Uterus (tissue), 3 donors: ENCODE measurements at regions not wholly inside any gene's neighbourhood (a gene's known extent, or its start where the extent isn't known, plus 50 kb on each side); places are given as distances from the start of the nearest gene placed in this dataset.

Source experiments
- DNase-seq, 2 donors: peaks; one replicate each; pipeline ENCODE4 v3.0.0-alpha.2; 2019 to 2020
- H3K27ac ChIP-seq, 2 donors: fragments of 200-600 bp; sonication (generic); 1 replicate in 1 of 2; 2 replicates in 1 of 2; pipeline ENCODE4 v1.5.1; 2016 to 2018
- H3K27me3 ChIP-seq, 2 donors: fragments of 200-600 bp; sonication (generic); one replicate each; pipeline ENCODE4 v1.5.1; 2018 to 2019; ENCODE audit warnings: control low read depth in 1 of 2
- H3K36me3 ChIP-seq, 2 donors: fragments of 200-600 bp; sonication (generic); one replicate each; pipeline ENCODE4 v1.5.1; 2019; ENCODE audit warnings: control low read depth in 1 of 2
- H3K4me1 ChIP-seq, 2 donors: fragments of 200-600 bp; sonication (generic); one replicate each; pipeline ENCODE4 v1.5.1; 2018 to 2019; ENCODE audit warnings: control low read depth in 1 of 2
- H3K4me3 ChIP-seq, 2 donors: fragments of 200-600 bp; sonication (generic); 1 replicate in 1 of 2; 2 replicates in 1 of 2; pipeline ENCODE4 v1.5.1; 2018 to 2019; ENCODE audit warnings: mild to moderate bottlenecking in 1 of 2
- H3K9me3 ChIP-seq, 2 donors: fragments of 200-600 bp; sonication (generic); one replicate each; pipeline ENCODE4 v1.5.1; 2019; ENCODE audit warnings: control low read depth in 1 of 2
- POLR2A ChIP-seq, 2 donors: fragments of 450-650 bp; IDR thresholded peaks; one replicate each; pipeline ENCODE4 v1.6.1; 2016; ENCODE audit warnings: antibody characterized with exemption in 2 of 2, mild to moderate bottlenecking in 1 of 2, moderate library complexity in 1 of 2
- intact Hi-C: fragments of 100-400 bp; cut with DNase I; formaldehyde crosslinking; loops from one replicate; pipeline ENCODE4 v1.15.1; 2023; ENCODE audit warnings: low total_unique reads
- TF ChIP-seq, protein P1 (sequence below), 4 experiments: fragments of 200-600 bp in 2 of 4; fragments of 450-650 bp in 2 of 4; sonication (generic) in 2 of 4; IDR thresholded peaks; one replicate each; pipeline ENCODE4 v1.5.1; 2016 to 2019; ENCODE audit warnings: antibody characterized with exemption in 4 of 4, mild to moderate bottlenecking in 2 of 4, moderate library complexity in 1 of 4
- donor health status: DM: yes; HTN: yes; CAD: no.

DNA sequence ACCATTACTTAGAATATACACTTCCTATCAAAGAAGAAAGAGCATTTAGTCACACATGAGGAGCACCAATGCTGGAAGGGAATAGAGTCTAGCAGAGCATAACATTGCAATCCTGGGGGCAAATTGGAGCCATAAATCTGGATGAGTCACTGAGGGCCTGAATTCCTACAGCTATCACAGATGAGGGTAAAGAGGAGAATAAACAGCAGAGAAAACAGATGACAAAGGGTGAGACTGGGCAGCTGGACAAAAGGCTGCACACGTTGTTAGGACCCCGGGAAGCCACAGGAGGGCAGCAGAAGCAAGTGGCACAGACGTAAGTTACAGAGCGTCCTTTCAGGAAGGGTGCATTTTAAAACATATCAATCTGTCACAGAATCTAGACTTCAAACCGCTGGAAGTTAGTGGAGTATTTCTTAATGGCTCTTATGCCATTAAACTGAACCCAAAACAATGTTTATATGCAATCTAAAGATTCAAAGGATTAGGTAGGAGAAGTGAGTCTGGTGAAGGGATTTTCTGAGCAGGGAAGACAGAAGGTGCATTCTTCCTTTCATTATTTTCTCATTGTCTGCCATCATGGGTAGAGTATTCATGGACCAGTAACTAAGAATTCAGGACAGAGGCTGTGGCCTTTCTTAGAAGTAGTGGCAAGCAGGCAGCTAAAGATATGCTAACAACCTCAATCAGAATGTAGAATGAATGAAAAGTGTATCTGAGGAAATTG lies 159.8 kb upstream of the DAAM1 start:
- H3K36me3 ChIP-seq = no peaks in the 10 kb centered on the region
- H3K4me3 ChIP-seq = no peak overlapping the region
- TF ChIP-seq POLR2A (IDR thresholded peaks at IDR 0.05) = no peak
- TF ChIP-seq, protein P1, sequence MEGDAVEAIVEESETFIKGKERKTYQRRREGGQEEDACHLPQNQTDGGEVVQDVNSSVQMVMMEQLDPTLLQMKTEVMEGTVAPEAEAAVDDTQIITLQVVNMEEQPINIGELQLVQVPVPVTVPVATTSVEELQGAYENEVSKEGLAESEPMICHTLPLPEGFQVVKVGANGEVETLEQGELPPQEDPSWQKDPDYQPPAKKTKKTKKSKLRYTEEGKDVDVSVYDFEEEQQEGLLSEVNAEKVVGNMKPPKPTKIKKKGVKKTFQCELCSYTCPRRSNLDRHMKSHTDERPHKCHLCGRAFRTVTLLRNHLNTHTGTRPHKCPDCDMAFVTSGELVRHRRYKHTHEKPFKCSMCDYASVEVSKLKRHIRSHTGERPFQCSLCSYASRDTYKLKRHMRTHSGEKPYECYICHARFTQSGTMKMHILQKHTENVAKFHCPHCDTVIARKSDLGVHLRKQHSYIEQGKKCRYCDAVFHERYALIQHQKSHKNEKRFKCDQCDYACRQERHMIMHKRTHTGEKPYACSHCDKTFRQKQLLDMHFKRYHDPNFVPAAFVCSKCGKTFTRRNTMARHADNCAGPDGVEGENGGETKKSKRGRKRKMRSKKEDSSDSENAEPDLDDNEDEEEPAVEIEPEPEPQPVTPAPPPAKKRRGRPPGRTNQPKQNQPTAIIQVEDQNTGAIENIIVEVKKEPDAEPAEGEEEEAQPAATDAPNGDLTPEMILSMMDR (IDR thresholded peaks at IDR 0.05) = peak; percentile 42 to 55 (median 49)
- no peaks in the 10 kb centered on the region for H3K4me1 ChIP-seq
- no peak overlapping the region for H3K27ac ChIP-seq
- intact Hi-C loops = no loop called here
- no peaks in the 10 kb centered on the region for H3K9me3 ChIP-seq
- DNase-seq = peak; percentile 21 to 58
- H3K27me3 ChIP-seq = no peaks in the 10 kb centered on the region

DNA sequence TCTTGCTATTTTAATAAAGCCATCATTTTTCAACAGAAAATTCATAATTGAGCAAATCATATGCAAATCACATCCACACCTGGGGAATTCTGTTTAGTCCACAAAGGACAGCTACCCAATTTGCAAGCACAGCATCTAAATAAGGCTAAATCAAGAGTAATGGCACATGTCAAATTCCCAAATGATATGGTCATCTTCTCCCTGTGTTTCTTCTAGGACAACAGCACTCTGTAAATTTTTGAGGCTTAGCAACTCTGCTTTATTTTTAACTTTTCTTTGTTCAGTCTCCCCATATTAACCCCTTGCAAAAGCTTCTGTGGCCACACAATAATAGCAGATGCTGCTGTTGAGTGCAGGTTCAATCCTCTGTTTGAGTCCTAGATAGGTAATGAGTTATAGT lies 155.6 kb upstream of the DAAM1 start:
- no peaks in the 10 kb centered on the region for H3K4me1 ChIP-seq
- no peaks in the 10 kb centered on the region for H3K27me3 ChIP-seq
- no peak for DNase-seq
- no peak overlapping the region for H3K4me3 ChIP-seq
- no peak for TF ChIP-seq POLR2A (IDR thresholded peaks at IDR 0.05)
- TF ChIP-seq, protein P1 (IDR thresholded peaks at IDR 0.05) = no peak
- no peaks in the 10 kb centered on the region for H3K36me3 ChIP-seq
- no peak overlapping the region for H3K27ac ChIP-seq
- intact Hi-C loops = no loop called here
- H3K9me3 ChIP-seq = no peaks in the 10 kb centered on the region

DNA sequence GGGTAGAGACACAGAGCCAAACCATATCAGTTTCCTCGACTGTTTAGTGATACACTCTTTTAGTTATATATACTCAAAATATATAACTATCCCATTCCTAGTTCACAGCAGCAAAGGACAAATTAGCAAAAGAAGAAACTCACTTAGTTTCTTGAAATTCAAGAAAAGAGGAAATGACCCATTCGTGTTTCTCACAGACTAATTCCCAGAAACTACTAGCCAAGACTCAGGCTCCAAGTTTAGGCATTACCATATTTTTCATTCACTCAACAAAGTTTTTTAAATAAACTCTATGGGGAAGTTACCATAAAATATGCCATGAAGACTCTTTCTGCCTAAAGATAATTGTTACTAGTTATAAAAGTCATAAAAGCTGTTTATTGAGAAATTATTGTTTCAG lies 152.3 kb upstream of the DAAM1 start:
- no peaks in the 10 kb centered on the region for H3K4me1 ChIP-seq
- intact Hi-C loops = no loop called here
- no peaks in the 10 kb centered on the region for H3K27me3 ChIP-seq
- H3K36me3 ChIP-seq = no peaks in the 10 kb centered on the region
- H3K9me3 ChIP-seq = no peaks in the 10 kb centered on the region
- TF ChIP-seq, protein P1 (IDR thresholded peaks at IDR 0.05) = no peak
- no peak for TF ChIP-seq POLR2A (IDR thresholded peaks at IDR 0.05)
- no peak overlapping the region for H3K27ac ChIP-seq
- no peak overlapping the region for H3K4me3 ChIP-seq
- no peak for DNase-seq

DNA sequence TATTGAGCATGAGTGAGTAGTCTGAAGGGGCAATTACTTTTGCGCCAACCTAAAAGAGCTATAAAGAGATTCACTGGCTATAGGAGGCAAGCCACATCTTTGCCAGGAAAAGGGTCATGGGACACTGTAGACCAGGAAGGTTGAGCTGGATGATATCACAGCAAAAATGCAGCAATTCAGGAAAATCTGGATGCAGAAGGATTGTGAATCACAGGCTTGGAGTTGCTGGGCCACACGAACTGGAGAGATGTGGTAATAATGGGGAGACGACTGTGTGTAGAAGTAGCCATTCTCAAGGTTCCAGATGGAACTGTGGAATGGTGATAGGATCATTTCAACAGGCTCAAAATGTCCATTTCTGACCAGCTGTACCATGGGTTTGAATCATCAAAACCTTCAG lies 151.4 kb upstream of the DAAM1 start:
- intact Hi-C loops = no loop called here
- no peaks in the 10 kb centered on the region for H3K27me3 ChIP-seq
- no peak overlapping the region for H3K4me3 ChIP-seq
- H3K27ac ChIP-seq = no peak overlapping the region
- H3K36me3 ChIP-seq = no peaks in the 10 kb centered on the region
- no peak for TF ChIP-seq POLR2A (IDR thresholded peaks at IDR 0.05)
- TF ChIP-seq, protein P1 (IDR thresholded peaks at IDR 0.05) = no peak
- H3K9me3 ChIP-seq = no peaks in the 10 kb centered on the region
- H3K4me1 ChIP-seq = no peaks in the 10 kb centered on the region
- no peak for DNase-seq

DNA sequence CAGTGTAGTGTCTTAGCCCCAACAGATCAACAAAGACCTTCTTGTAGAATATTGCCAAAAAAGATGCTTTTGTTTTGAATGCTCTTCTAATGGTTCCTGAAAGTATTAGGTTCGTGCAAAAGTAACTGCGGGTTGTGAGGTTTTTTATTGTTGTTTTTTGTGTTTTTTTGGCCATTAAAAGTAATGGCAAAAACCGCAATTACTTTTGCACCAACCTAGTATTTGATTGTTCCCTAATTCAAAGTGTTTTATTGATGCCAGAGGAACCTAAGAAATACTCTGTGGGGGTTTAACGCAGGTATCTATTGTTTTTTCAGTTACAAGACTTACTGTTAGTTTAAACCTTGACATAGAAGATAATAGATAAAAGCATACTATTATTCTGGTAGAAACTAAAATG lies 150.8 kb upstream of the DAAM1 start:
- no peaks in the 10 kb centered on the region for H3K36me3 ChIP-seq
- TF ChIP-seq, protein P1 (IDR thresholded peaks at IDR 0.05) = no peak
- no peak for TF ChIP-seq POLR2A (IDR thresholded peaks at IDR 0.05)
- intact Hi-C loops = no loop called here
- no peaks in the 10 kb centered on the region for H3K27me3 ChIP-seq
- H3K27ac ChIP-seq = no peak overlapping the region
- no peak for DNase-seq
- H3K9me3 ChIP-seq = no peaks in the 10 kb centered on the region
- H3K4me1 ChIP-seq = no peaks in the 10 kb centered on the region
- H3K4me3 ChIP-seq = no peak overlapping the region
